NCI-H187 treated with DMSO at 0.1 percent for 48 hours (cell line): ENCODE measurements at regions not wholly inside any gene's neighbourhood (a gene's known extent, or its start where the extent isn't known, plus 50 kb on each side); places are given as distances from the start of the nearest gene placed in this dataset.
"Not testable (repeated sequence)": the region's sequence is repeated elsewhere in the genome, so short reads cannot be mapped to it uniquely, and the experiment has no call there.

Source experiments
- DNase-seq: peaks from one replicate; lab custom pipeline; 2025; lab: John Stamatoyannopoulos, UW

GRCh38 chr17:20683651-20684229 is 104.2 kb downstream of the CDRT15L2 start:
- DNase-seq = not testable (repeated sequence)

- DNase-seq = not testable (repeated sequence)
Observed at GRCh38 chr17:20684975-20685374, 105.5 kb downstream of the CDRT15L2 start.

- not testable (repeated sequence) for DNase-seq
Observed at GRCh38 chr17:20687584-20687983, 108.1 kb downstream of the CDRT15L2 start.

GRCh38 chr17:20689170-20689749 is 109.7 kb downstream of the CDRT15L2 start:
- not testable (repeated sequence) for DNase-seq

- not testable (repeated sequence) for DNase-seq
Observed at GRCh38 chr17:20692706-20693105, 113.2 kb downstream of the CDRT15L2 start.

GRCh38 chr17:20695871-20696270 is 116.3 kb downstream of the CDRT15L2 start:
- not testable (repeated sequence) for DNase-seq

GRCh38 chr17:20698463-20699206 is 119.1 kb downstream of the CDRT15L2 start:
- DNase-seq = not testable (repeated sequence)

GRCh38 chr17:20700528-20700927 is 121.0 kb downstream of the CDRT15L2 start:
- not testable (repeated sequence) for DNase-seq

GRCh38 chr17:20701366-20701765 is 121.8 kb downstream of the CDRT15L2 start:
- DNase-seq = not testable (repeated sequence)

- DNase-seq = no peak
Observed at GRCh38 chr17:20702692-20703091, 123.2 kb downstream of the CDRT15L2 start.

- DNase-seq = no peak
Observed at GRCh38 chr17:20703781-20704180, 124.3 kb downstream of the CDRT15L2 start.

- DNase-seq = not testable (repeated sequence)
Observed at GRCh38 chr17:20705186-20705585, 125.7 kb downstream of the CDRT15L2 start.

GRCh38 chr17:20706751-20707373 is 127.3 kb downstream of the CDRT15L2 start:
- DNase-seq = no peak

GRCh38 chr17:20708821-20709220 is 129.3 kb downstream of the CDRT15L2 start:
- not testable (repeated sequence) for DNase-seq

- DNase-seq = not testable (repeated sequence)
Observed at GRCh38 chr17:20716481-20716880, 137.0 kb downstream of the CDRT15L2 start.

GRCh38 chr17:20721171-20721570 is 141.6 kb downstream of the CDRT15L2 start:
- no peak for DNase-seq

GRCh38 chr17:20724391-20724790 is 144.9 kb downstream of the CDRT15L2 start:
- DNase-seq = not testable (repeated sequence)

GRCh38 chr17:20727201-20727600 is 147.7 kb downstream of the CDRT15L2 start:
- DNase-seq = not testable (repeated sequence)

- DNase-seq = no peak
Observed at GRCh38 chr17:20728181-20728580, 148.7 kb downstream of the CDRT15L2 start.

GRCh38 chr17:20731131-20731530 is 151.6 kb downstream of the CDRT15L2 start:
- DNase-seq = not testable (repeated sequence)

- no peak for DNase-seq
Observed at GRCh38 chr17:20733923-20734322, 154.4 kb downstream of the CDRT15L2 start.

GRCh38 chr17:20735796-20736195 is 156.3 kb downstream of the CDRT15L2 start:
- DNase-seq = no peak

- DNase-seq = not testable (repeated sequence)
Observed at GRCh38 chr17:20737636-20738035, 158.1 kb downstream of the CDRT15L2 start.
